Transverse colon (tissue), 4 donors: ENCODE measurements at regions not wholly inside any gene's neighbourhood (a gene's known extent, or its start where the extent isn't known, plus 50 kb on each side); places are given as distances from the start of the nearest gene placed in this dataset.

Source experiments
- POLR2AphosphoS5 ChIP-seq, 3 donors: sonication (generic); formaldehyde crosslinking; IDR thresholded peaks; one replicate each; pipeline ENCODE4 v1.6.1; 2016; ENCODE audit warnings: antibody characterized with exemption in 3 of 3
- TF ChIP-seq, protein P1 (sequence below), 5 experiments: fragments of 200-600 bp in 3 of 5; fragments of 450-650 bp in 2 of 5; sonication (generic) in 3 of 5; IDR thresholded peaks; 1 replicate in 2 of 5; 2 replicates in 3 of 5; pipeline ENCODE4 v1.5.1; 2016 to 2017; ENCODE audit warnings: antibody characterized with exemption in 5 of 5, inconsistent platforms in 3 of 5, mild to moderate bottlenecking in 2 of 5, moderate library complexity in 1 of 5

- TF ChIP-seq, protein P1, sequence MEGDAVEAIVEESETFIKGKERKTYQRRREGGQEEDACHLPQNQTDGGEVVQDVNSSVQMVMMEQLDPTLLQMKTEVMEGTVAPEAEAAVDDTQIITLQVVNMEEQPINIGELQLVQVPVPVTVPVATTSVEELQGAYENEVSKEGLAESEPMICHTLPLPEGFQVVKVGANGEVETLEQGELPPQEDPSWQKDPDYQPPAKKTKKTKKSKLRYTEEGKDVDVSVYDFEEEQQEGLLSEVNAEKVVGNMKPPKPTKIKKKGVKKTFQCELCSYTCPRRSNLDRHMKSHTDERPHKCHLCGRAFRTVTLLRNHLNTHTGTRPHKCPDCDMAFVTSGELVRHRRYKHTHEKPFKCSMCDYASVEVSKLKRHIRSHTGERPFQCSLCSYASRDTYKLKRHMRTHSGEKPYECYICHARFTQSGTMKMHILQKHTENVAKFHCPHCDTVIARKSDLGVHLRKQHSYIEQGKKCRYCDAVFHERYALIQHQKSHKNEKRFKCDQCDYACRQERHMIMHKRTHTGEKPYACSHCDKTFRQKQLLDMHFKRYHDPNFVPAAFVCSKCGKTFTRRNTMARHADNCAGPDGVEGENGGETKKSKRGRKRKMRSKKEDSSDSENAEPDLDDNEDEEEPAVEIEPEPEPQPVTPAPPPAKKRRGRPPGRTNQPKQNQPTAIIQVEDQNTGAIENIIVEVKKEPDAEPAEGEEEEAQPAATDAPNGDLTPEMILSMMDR (IDR thresholded peaks at IDR 0.05) = no peak
- no peak for TF ChIP-seq POLR2AphosphoS5 (IDR thresholded peaks at IDR 0.05)
Measured at GRCh38 chr12:93297032-93297431, 80.7 kb upstream of the NUDT4 start.
